ENCODE measurements at regions not wholly inside any gene's neighbourhood (a gene's known extent, or its start where the extent isn't known, plus 50 kb on each side); places are given as distances from the start of the nearest gene placed in this dataset.
A peak's percentile ranks its signal among the peaks of the same experiment; 100 is the strongest.
"Not testable (repeated sequence)": the region's sequence is repeated elsewhere in the genome, so short reads cannot be mapped to it uniquely, and the experiment has no call there.

DNA sequence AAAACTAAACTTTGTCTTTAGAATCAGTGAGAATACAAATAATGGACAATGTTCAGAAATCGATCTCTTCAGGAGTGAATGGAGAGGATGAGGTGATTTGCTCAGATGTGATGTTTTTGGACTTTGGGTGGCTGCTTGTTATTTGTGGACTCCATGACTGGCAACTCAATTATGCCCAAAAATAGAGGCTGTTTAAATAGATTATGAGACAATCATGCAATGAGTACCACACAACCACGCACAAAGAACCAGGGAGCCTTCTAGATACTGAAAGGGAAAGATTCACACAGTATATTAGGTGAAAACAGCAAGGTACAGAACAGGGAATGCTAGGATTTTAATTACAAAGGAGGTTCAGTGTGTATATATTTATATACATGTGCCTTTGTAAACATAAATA, 141.3 kb upstream of the ANK3 start:
- no peak overlapping the region for H3K4me3 ChIP-seq
- no peak overlapping the region for H3K27ac ChIP-seq (replicated peaks)

DNA sequence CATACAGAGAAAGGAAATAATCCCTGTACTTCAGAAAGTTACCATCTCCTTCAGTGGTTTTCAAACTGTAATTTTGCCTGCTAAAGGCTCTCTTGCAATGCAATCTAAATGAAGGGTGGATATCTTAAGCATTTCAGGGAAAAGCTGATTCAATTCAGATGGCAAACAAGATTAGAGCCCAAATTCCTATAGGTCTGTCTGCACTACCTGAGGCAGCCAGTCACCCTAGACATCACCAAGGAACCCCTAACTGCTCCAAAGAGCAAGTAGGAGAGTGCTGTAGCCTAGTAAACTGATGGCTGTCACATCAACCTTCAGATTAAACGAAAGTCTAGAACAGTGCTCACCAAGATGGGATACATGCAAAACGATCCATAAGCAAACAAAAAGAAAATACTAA, 138.0 kb upstream of the ANK3 start:
- DNase-seq = no peak
- Histone ChIP-seq H3K27me3 (ENCODE audit: low read depth) (no peaks in the 10 kb centered on the region), H3K4me3 (no peak overlapping the region), H3K36me3 (no peaks in the 10 kb centered on the region), H3K9me3 (replicated peaks) (no peaks in the 10 kb centered on the region), H3K27ac (replicated peaks) (no peak overlapping the region), H3K4me1 (peaks cover 11% of the 10 kb centered on the region)
- intact Hi-C loops (cut with micrococcal nuclease) = no loop called here
- TF ChIP-seq, protein P1, sequence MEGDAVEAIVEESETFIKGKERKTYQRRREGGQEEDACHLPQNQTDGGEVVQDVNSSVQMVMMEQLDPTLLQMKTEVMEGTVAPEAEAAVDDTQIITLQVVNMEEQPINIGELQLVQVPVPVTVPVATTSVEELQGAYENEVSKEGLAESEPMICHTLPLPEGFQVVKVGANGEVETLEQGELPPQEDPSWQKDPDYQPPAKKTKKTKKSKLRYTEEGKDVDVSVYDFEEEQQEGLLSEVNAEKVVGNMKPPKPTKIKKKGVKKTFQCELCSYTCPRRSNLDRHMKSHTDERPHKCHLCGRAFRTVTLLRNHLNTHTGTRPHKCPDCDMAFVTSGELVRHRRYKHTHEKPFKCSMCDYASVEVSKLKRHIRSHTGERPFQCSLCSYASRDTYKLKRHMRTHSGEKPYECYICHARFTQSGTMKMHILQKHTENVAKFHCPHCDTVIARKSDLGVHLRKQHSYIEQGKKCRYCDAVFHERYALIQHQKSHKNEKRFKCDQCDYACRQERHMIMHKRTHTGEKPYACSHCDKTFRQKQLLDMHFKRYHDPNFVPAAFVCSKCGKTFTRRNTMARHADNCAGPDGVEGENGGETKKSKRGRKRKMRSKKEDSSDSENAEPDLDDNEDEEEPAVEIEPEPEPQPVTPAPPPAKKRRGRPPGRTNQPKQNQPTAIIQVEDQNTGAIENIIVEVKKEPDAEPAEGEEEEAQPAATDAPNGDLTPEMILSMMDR (IDR thresholded peaks at IDR 0.05; ENCODE audit: borderline replicate concordance) = no peak

More for the DNA sequence above, 141.3 kb upstream of the ANK3 start:
- intact Hi-C loops (cut with micrococcal nuclease) = no loop called here
- Histone ChIP-seq H3K27me3 (ENCODE audit: low read depth) (no peaks in the 10 kb centered on the region), H3K36me3 (no peaks in the 10 kb centered on the region), H3K9me3 (replicated peaks) (no peaks in the 10 kb centered on the region), H3K4me1 (peaks cover 11% of the 10 kb centered on the region)
- DNase-seq = no peak
- TF ChIP-seq, protein P1 (IDR thresholded peaks at IDR 0.05; ENCODE audit: borderline replicate concordance) = no peak

DNA sequence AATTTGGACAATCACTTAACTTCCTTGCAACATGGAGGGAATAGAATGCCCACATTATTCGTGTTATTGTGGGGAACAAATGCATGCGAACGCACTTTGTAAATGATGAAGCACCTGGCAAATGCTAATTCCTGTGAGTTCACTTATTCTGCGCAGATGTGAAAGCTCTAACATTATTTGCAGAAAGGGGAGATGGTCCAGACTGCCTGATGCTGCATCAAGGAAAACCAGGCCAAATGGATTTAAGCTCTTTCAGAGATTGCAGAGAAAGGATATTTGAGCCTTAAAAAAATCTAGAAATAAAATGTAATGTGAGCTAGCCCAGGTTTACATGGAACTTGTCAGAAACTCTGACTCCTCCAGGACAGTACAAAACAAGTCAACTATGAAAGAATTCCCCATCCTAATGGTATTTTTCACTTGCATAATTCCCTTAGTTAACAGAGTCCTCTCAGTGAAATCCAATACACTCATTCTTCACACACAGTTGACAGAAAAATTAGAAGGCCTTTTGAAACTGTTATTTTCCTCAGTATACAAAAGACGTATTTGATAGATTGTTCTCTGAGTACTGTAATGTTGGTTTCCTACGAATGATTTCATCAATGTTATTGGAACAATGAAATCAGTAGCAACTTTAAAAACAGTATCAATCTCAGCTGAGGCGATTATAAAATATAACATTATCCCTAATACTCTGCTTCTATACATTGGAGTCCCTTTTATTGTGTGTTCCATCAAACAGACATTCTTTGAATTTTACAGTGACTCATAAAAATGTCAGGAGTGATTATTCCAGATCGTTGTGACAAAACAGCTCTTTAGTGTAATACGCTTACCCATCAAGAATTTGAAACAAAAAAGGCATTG, 136.3 kb upstream of the ANK3 start:
- TF ChIP-seq, protein P1 (IDR thresholded peaks at IDR 0.05; ENCODE audit: borderline replicate concordance) = no peak
- DNase-seq = no peak
- H3K4me1 ChIP-seq = peaks cover 7% of the 10 kb centered on the region
- H3K27me3 ChIP-seq (ENCODE audit: low read depth) = no peaks in the 10 kb centered on the region
- no peaks in the 10 kb centered on the region for H3K36me3 ChIP-seq
- H3K9me3 ChIP-seq (replicated peaks) = no peaks in the 10 kb centered on the region
- H3K27ac ChIP-seq (replicated peaks) = peak overlapping the region; percentile 17
- H3K4me3 ChIP-seq = no peak overlapping the region
- intact Hi-C loops (cut with micrococcal nuclease) = no loop called here

DNA sequence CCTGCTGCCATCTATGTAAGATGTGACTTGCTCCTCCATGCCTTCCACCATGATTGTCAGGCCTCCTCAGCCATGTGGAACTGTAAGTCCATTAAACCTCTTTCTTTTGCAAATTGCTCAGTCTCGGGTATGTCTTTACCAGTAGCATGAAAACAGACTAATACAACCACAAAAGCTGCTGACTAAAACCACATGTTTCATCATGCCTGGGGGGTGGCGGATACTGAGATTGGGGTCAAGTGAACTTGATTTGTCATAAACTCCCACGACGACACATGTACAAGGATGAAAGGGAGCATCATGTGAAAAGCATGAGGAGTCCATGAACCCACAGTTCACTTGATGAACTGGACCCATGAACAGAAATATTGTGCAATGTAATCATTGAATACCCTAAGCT, 134.9 kb upstream of the ANK3 start:
- Histone ChIP-seq H3K27ac (replicated peaks) (no peak overlapping the region), H3K27me3 (ENCODE audit: low read depth) (no peaks in the 10 kb centered on the region), H3K9me3 (replicated peaks) (no peaks in the 10 kb centered on the region), H3K36me3 (no peaks in the 10 kb centered on the region), H3K4me1 (peaks cover 7% of the 10 kb centered on the region), H3K4me3 (no peak overlapping the region)
- no peak for DNase-seq
- TF ChIP-seq, protein P1 (IDR thresholded peaks at IDR 0.05; ENCODE audit: borderline replicate concordance) = no peak
- intact Hi-C loops (cut with micrococcal nuclease) = no loop called here

DNA sequence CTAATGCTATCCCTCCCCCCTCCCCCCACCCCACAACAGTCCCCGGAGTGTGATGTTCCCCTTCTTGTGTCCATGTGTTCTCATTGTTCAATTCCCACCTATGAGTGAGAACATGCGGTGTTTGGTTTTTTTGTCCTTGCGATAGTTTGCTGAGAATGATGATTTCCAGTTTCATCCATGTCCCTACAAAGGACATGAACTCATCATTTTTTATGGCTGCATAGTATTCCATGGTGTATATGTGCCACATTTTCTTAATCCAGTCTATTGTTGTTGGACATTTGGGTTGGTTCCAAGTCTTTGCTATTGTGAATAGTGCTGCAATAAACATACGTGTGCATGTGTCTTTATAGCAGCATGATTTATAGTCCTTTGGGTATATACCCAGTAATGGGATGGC, 133.7 kb upstream of the ANK3 start:
- DNase-seq; H3K27me3 ChIP-seq (ENCODE audit: low read depth); H3K27ac ChIP-seq (replicated peaks); H3K36me3 ChIP-seq; H3K4me1 ChIP-seq; H3K4me3 ChIP-seq; intact Hi-C loops (cut with micrococcal nuclease); H3K9me3 ChIP-seq (replicated peaks): not testable (repeated sequence)

DNA sequence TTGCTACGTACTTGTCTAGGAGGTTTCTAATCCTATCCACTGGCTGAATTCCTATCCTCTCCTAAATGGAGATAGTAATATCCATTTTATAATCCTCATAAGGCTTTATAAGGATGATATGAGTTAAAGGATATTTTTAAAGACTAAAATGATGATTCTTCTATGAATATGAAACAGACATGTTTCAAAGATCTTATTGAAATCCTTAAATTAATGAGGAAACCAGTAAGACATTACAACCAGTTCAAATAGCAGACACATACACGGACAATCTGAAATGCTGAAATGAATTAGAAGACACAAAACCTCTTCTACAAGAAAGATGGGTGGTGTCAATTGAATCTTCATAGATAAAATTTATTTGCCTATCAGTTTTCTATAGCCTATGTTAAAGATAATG, 132.9 kb upstream of the ANK3 start:
- no peaks in the 10 kb centered on the region for H3K27me3 ChIP-seq (ENCODE audit: low read depth)
- DNase-seq = no peak
- H3K27ac ChIP-seq (replicated peaks) = no peak overlapping the region
- H3K4me1 ChIP-seq = peaks cover 7% of the 10 kb centered on the region
- TF ChIP-seq, protein P1 (IDR thresholded peaks at IDR 0.05; ENCODE audit: borderline replicate concordance) = no peak
- H3K9me3 ChIP-seq (replicated peaks) = no peaks in the 10 kb centered on the region
- no peaks in the 10 kb centered on the region for H3K36me3 ChIP-seq
- intact Hi-C loops (cut with micrococcal nuclease) = no loop called here
- H3K4me3 ChIP-seq = no peak overlapping the region
